Mucosa of descending colon (tissue), 3 donors: ENCODE measurements at regions not wholly inside any gene's neighbourhood (a gene's known extent, or its start where the extent isn't known, plus 50 kb on each side); places are given as distances from the start of the nearest gene placed in this dataset.

Source experiments
- ATAC-seq: fragments of 200-7000 bp; cut with Tn5 transposase; one replicate; pipeline ENCODE4 v1.9.1; 2020; ENCODE audit warnings: mild to moderate bottlenecking, moderate library complexity
- DNase-seq, 3 donors: peaks; one replicate each; pipeline ENCODE4 v3.0.0-alpha.2; 2020
- H3K36me3 ChIP-seq: fragments of 200-600 bp; one replicate; pipeline ENCODE4 v1.8.0; 2021; ENCODE audit warnings: low read depth, mild to moderate bottlenecking
- H3K4me1 ChIP-seq: fragments of 200-600 bp; one replicate; pipeline ENCODE4 v1.8.0; 2021; ENCODE audit warnings: low read depth, mild to moderate bottlenecking
- H3K4me3 ChIP-seq: fragments of 200-600 bp; one replicate; pipeline ENCODE4 v1.8.0; 2021; ENCODE audit warnings: mild to moderate bottlenecking
- H3K9me3 ChIP-seq: fragments of 200-600 bp; one replicate; pipeline ENCODE4 v1.8.0; 2021; ENCODE audit warnings: mild to moderate bottlenecking
- CTCF ChIP-seq: fragments of 200-600 bp; IDR thresholded peaks from one replicate; pipeline ENCODE4 v1.8.0; 2022; ENCODE audit warnings: antibody characterized with exemption, mild to moderate bottlenecking
- intact Hi-C, 2 donors: fragments of 100-400 bp; cut with DNase I in 1 of 2; cut with micrococcal nuclease in 1 of 2; formaldehyde crosslinking; loops; one replicate each; pipeline versions ENCODE4 v1.11.0 to v1.11.1; 2022; cut with DNase I, micrococcal nuclease
- donor health status: DM: no; HTN: no; CAD: no; lungs with moderate emphysema.
- donor health status: DM: no; HTN: no; CAD: no.
- donor health status: DM: no; HTN: yes; CAD: no.

- DNase-seq (no peak), ATAC-seq (no peak)
- H3K36me3 ChIP-seq, result no peaks in the 10 kb centered on the region
- H3K4me3 ChIP-seq, result no peak overlapping the region
- H3K9me3 ChIP-seq, result no peaks in the 10 kb centered on the region
- intact Hi-C loops, result no loop called here
- H3K4me1 ChIP-seq, result no peaks in the 10 kb centered on the region
- no peak for TF ChIP-seq CTCF
These were observed 564.9 kb upstream of the MGMT start for GRCh38 chr10:128902031-128902710.

DNA sequence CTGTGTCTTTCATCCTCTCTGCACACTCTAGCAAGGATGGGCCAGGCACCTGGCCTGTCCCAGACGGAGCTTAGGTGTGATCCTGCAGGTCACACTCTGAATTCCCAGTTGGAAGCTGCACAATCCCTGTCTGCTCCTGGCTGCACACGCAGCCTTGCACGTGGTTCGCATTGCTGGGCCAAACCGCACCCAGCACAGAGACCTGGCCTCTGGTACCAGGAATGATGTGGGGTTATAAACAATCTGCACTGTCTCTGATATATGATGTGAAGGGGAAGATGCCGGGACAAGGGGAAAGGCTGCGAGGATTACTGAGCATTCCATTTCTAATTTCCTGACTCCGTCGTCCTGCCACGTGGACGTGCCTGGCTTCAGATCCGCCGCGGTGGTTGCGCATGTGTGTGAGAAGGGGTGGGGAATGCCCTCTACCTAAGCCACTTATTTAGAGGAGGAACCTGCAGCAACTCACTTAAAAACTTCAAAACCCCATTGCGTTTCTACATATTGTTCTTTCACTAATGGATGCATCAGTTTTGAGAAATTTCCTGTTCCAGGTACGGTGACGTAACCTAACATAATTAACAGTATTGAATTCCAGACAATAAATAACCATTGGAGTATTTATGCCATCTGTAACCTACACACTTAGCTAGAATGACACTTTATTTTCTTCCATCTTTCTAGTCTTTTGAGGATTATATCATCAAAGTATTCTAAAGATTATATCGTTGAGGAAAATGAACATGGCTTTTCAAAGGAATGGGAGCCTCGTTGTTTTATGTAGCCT is 559.7 kb upstream of the MGMT start:
- TF ChIP-seq CTCF, result no peak
- Histone ChIP-seq H3K36me3 (no peaks in the 10 kb centered on the region), H3K4me3 (no peak overlapping the region), H3K9me3 (no peaks in the 10 kb centered on the region), H3K4me1 (no peaks in the 10 kb centered on the region)
- no peak for ATAC-seq
- DNase-seq, result no peak
- intact Hi-C loops, result no loop called here

GRCh38 chr10:128908099-128908498 is 558.9 kb upstream of the MGMT start:
- DNase-seq (no peak), ATAC-seq (no peak)
- TF ChIP-seq CTCF, result no peak
- no peaks in the 10 kb centered on the region for H3K4me1 ChIP-seq
- intact Hi-C loops, result no loop called here
- H3K9me3 ChIP-seq, result no peaks in the 10 kb centered on the region
- H3K36me3 ChIP-seq, result no peaks in the 10 kb centered on the region
- no peak overlapping the region for H3K4me3 ChIP-seq

DNA sequence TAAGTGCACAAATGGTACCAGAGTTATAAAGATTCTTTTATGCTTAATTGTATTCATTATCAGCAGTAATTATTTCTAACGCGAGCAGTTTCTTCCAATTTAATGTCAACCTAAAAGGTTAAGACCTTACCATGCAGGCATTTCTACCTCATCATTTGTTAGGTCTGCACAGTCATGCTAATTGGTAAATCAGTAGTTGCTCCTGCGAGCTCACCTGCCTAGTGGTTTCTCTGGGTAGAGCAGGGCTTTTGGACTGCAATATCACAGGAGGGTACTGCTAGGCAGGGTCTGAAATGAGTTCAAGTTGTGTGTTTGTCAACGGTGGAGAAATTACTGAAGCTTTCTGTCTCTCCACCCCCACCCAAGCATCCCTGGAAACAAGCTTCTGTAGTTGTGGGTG is 558.5 kb upstream of the MGMT start:
- ATAC-seq, result no peak
- intact Hi-C loops, result no loop called here
- TF ChIP-seq CTCF, result no peak
- H3K36me3 ChIP-seq, result no peaks in the 10 kb centered on the region
- no peak for DNase-seq
- H3K9me3 ChIP-seq, result no peaks in the 10 kb centered on the region
- no peaks in the 10 kb centered on the region for H3K4me1 ChIP-seq
- no peak overlapping the region for H3K4me3 ChIP-seq

- no peaks in the 10 kb centered on the region for H3K36me3 ChIP-seq
- intact Hi-C loops, result no loop called here
- H3K4me1 ChIP-seq, result no peaks in the 10 kb centered on the region
- H3K4me3 ChIP-seq, result no peak overlapping the region
- DNase-seq (no peak), ATAC-seq (no peak)
- TF ChIP-seq CTCF, result no peak
- no peaks in the 10 kb centered on the region for H3K9me3 ChIP-seq
These were observed 554.3 kb upstream of the MGMT start for GRCh38 chr10:128912568-128913311.
